ENCODE measurements at regions not wholly inside any gene's neighbourhood (a gene's known extent, or its start where the extent isn't known, plus 50 kb on each side); places are given as distances from the start of the nearest gene placed in this dataset.

DNA sequence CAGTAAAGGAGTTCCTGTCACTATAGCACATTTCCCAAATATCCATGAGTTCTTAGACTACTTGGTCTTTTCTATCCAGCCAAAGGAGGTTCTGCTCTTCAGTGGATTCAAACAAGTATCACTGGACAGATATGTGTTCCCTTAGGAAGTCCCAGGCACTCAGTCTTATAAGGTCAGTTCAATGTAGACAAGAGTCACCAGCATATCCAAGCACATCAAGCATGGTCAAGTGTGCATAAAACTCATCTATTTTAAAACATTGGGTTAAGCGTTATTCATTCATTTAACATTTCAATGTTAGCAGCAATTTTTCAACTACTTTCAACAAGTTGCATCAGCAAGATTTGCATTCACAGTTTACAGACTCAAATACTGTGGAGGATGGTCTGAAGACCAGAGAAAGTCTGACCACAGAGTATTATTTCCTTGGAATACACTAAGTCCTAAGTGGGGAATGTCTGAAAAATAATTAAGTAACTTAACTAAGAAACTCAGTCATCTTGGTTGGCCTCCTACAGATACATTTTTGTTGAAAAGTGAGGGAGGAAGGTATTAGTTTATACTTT, 630.5 kb upstream of the IGFBP7 start:
- TF ChIP-seq POLR2AphosphoS5 (IDR thresholded peaks at IDR 0.05; ENCODE audit: low read depth, low read length) (no peak), TCF7L2 (IDR thresholded peaks at IDR 0.05; ENCODE audit: low read depth, low read length) (no peak)
- TF ChIP-seq, protein P1, sequence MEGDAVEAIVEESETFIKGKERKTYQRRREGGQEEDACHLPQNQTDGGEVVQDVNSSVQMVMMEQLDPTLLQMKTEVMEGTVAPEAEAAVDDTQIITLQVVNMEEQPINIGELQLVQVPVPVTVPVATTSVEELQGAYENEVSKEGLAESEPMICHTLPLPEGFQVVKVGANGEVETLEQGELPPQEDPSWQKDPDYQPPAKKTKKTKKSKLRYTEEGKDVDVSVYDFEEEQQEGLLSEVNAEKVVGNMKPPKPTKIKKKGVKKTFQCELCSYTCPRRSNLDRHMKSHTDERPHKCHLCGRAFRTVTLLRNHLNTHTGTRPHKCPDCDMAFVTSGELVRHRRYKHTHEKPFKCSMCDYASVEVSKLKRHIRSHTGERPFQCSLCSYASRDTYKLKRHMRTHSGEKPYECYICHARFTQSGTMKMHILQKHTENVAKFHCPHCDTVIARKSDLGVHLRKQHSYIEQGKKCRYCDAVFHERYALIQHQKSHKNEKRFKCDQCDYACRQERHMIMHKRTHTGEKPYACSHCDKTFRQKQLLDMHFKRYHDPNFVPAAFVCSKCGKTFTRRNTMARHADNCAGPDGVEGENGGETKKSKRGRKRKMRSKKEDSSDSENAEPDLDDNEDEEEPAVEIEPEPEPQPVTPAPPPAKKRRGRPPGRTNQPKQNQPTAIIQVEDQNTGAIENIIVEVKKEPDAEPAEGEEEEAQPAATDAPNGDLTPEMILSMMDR (IDR thresholded peaks at IDR 0.05): no peak
